WTC11 (cell line): ENCODE measurements at regions not wholly inside any gene's neighbourhood (a gene's known extent, or its start where the extent isn't known, plus 50 kb on each side); places are given as distances from the start of the nearest gene placed in this dataset.
A peak's percentile ranks its signal among the peaks of the same experiment; 100 is the strongest.

Experiments
- ATAC-seq: fragments of 200-7000 bp; cut with Tn5 transposase; 2 replicates; pipeline ENCODE4 v1.10.0; 2021; ENCODE audit warnings: mild to moderate bottlenecking, moderate library complexity
- CTCF ChIA-PET: fragments of 300-600 bp; sonication (Branson Sonifier 250); formaldehyde crosslinking; loops from one replicate; lab custom pipeline; 2021; ENCODE audit warnings: antibody characterized with exemption; lab: Charles Lee
- POLR2A ChIA-PET: fragments of 350-600 bp; sonication (Branson Sonifier 250); formaldehyde crosslinking; loops from one replicate; lab custom pipeline; 2021; ENCODE audit warnings: antibody characterized with exemption; lab: Charles Lee
- DNase-seq: peaks from one replicate; pipeline ENCODE4 v3.0.0; 2021; ENCODE audit warnings: low spot score
- H3K27ac Mint-ChIP-seq: 2 replicates; pipeline ENCODE4 v1.8.0; 2021; ENCODE audit warnings: mixed read lengths
- H3K27me3 Mint-ChIP-seq: 2 replicates; pipeline ENCODE4 v1.8.0; 2021; ENCODE audit warnings: low read depth, mild to moderate bottlenecking, moderate library complexity, mixed read lengths
- H3K36me3 Mint-ChIP-seq: 2 replicates; pipeline ENCODE4 v1.8.0; 2021; ENCODE audit warnings: mixed read lengths
- H3K4me1 Mint-ChIP-seq: 2 replicates; pipeline ENCODE4 v1.8.0; 2022; ENCODE audit warnings: mixed read lengths
- H3K4me3 Mint-ChIP-seq: 2 replicates; pipeline ENCODE4 v1.8.0; 2021; ENCODE audit warnings: mild to moderate bottlenecking, moderate library complexity, mixed read lengths
- H3K9me3 Mint-ChIP-seq: 2 replicates; pipeline ENCODE4 v1.8.0; 2021; ENCODE audit warnings: mixed read lengths
- FOXP1 ChIP-seq: sonication (generic); formaldehyde crosslinking; IDR thresholded peaks from 2 replicates; pipeline ENCODE4 v1.8.0; 2022; ENCODE audit warnings: missing genetic modification reagents, mild to moderate bottlenecking, moderate library complexity, borderline replicate concordance
- HMGA2 ChIP-seq: fragments of 250-450 bp; sonication (Bioruptor Pico); IDR thresholded peaks from 2 replicates; pipeline ENCODE4 v1.4.0; 2021; ENCODE audit warnings: mild to moderate bottlenecking, moderate library complexity
- NFYB ChIP-seq: sonication (generic); formaldehyde crosslinking; conservative IDR thresholded peaks from 2 replicates; pipeline ENCODE4 v1.8.0; 2022; ENCODE audit warnings: low read depth, missing genetic modification reagents
- NR1H2 ChIP-seq: sonication (generic); formaldehyde crosslinking; IDR thresholded peaks from 2 replicates; pipeline ENCODE4 v1.9.0; 2021; ENCODE audit warnings: mild to moderate bottlenecking, moderate library complexity, missing genetic modification reagents
- TEAD4 ChIP-seq: sonication (generic); formaldehyde crosslinking; IDR thresholded peaks from 2 replicates; pipeline ENCODE4 v1.8.0; 2022; ENCODE audit warnings: mild to moderate bottlenecking, missing genetic modification reagents
- ZNF138 ChIP-seq: sonication (generic); formaldehyde crosslinking; conservative IDR thresholded peaks from 2 replicates; pipeline ENCODE4 v1.8.1; 2022; ENCODE audit warnings: mild to moderate bottlenecking, moderate library complexity, missing genetic modification reagents
- ZNF219 ChIP-seq: sonication (generic); formaldehyde crosslinking; IDR thresholded peaks from 2 replicates; pipeline ENCODE4 v1.8.0; 2023; ENCODE audit warnings: missing genetic modification reagents, mild to moderate bottlenecking, borderline replicate concordance
- ZNF263 ChIP-seq: sonication (generic); formaldehyde crosslinking; IDR thresholded peaks from 2 replicates; pipeline ENCODE4 v1.8.1; 2022; ENCODE audit warnings: low read depth, mild to moderate bottlenecking, moderate library complexity, missing genetic modification reagents
- ZNF671 ChIP-seq: fragments of 250-450 bp; sonication (Bioruptor Pico); IDR thresholded peaks from 2 replicates; pipeline ENCODE4 v1.8.0; 2021; ENCODE audit warnings: mild to moderate bottlenecking
- TF ChIP-seq, protein P1 (sequence below): sonication (generic); formaldehyde crosslinking; conservative IDR thresholded peaks from 2 replicates; pipeline ENCODE4 v1.8.1; 2022; ENCODE audit warnings: mild to moderate bottlenecking, missing genetic modification reagents
- TF ChIP-seq, protein P2 (sequence below): sonication (generic); formaldehyde crosslinking; IDR thresholded peaks from 2 replicates; pipeline ENCODE4 v1.8.0; 2022; ENCODE audit warnings: mild to moderate bottlenecking, missing genetic modification reagents
- TF ChIP-seq, protein P3 (sequence below): sonication (generic); formaldehyde crosslinking; IDR thresholded peaks from 2 replicates; pipeline ENCODE4 v1.8.0; 2023; ENCODE audit warnings: missing genetic modification reagents
- TF ChIP-seq, protein P4 (sequence below): sonication (generic); formaldehyde crosslinking; IDR thresholded peaks from 2 replicates; pipeline ENCODE4 v1.8.0; 2022; ENCODE audit warnings: mild to moderate bottlenecking, missing genetic modification reagents
- TF ChIP-seq, protein P5 (sequence below): fragments of 250-450 bp; sonication (Bioruptor Pico); IDR thresholded peaks from 2 replicates; pipeline ENCODE4 v1.9.0; 2021; ENCODE audit warnings: moderate library complexity, mild to moderate bottlenecking, inconsistent platforms, borderline replicate concordance

DNA sequence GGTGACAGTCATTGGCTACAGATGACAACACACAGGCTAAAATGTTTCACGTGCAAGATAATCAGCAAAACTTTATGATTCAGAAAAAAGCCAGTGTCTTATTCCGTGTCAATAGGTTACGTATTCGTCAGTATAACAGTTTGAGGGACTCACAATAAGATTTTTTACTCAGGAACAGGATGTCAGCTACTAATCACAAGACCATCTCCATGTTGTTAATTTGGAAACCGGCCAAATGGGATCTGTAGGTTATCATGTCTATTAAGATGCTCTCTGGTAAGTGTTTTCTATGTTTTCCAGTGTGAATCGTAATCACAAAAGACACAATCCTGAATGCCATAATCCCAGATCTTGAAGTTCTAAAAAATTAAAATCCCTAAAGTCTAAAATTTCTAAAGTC is 197.3 kb downstream of the ETV1 start:
- Mint-ChIP-seq H3K27ac (no peak overlapping the region), H3K9me3 (no peaks in the 10 kb centered on the region), H3K4me1 (peaks cover 6% of the 10 kb centered on the region), H3K4me3 (no peak overlapping the region), H3K27me3 (no peaks in the 10 kb centered on the region), H3K36me3 (peaks cover 8% of the 10 kb centered on the region)
- no peak for TF ChIP-seq ZNF219 (CRISPR knock-in tag)
- TF ChIP-seq, protein P1, sequence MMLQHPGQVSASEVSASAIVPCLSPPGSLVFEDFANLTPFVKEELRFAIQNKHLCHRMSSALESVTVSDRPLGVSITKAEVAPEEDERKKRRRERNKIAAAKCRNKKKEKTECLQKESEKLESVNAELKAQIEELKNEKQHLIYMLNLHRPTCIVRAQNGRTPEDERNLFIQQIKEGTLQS (CRISPR knock-in tag): no peak
- no peak for TF ChIP-seq HMGA2 (CRISPR knock-in tag)
- ChIA-PET CTCF (no interaction called here), POLR2A (no interaction called here)
- no peak for ATAC-seq
- no peak for DNase-seq

DNA sequence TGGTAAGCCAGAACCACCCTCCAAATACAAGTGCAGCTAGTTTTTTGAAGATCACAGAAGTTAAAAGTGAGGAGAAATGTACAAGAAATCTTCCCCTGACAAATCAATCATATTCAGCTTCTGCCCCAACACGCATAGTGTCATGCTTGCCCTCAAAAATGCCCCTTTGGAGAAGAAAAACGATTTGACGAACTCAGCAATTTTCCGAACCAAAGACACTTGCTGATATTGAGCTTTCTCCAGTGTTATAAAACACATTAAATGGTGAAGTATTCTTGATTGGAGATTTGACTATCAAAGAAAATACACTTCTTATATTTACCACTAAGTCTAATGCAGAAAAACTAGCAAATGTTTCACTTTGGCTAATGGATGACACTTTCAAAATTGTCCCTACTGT is 195.5 kb downstream of the ETV1 start:
- peaks cover 8% of the 10 kb centered on the region for H3K36me3 Mint-ChIP-seq
- CTCF ChIA-PET: no interaction called here
- no peaks in the 10 kb centered on the region for H3K27me3 Mint-ChIP-seq
- no peak for ATAC-seq
- no peak overlapping the region for H3K27ac Mint-ChIP-seq
- no peak for DNase-seq
- H3K4me1 Mint-ChIP-seq: peaks cover 19% of the 10 kb centered on the region
- POLR2A ChIA-PET: no interaction called here
- H3K9me3 Mint-ChIP-seq: no peaks in the 10 kb centered on the region
- no peak overlapping the region for H3K4me3 Mint-ChIP-seq
- TF ChIP-seq TEAD4 (CRISPR knock-in tag) (no peak), ZNF138 (no peak), NR1H2 (CRISPR knock-in tag) (no peak), ZNF263 (CRISPR knock-in tag) (no peak), NFYB (CRISPR knock-in tag) (no peak), FOXP1 (CRISPR knock-in tag) (no peak)

DNA sequence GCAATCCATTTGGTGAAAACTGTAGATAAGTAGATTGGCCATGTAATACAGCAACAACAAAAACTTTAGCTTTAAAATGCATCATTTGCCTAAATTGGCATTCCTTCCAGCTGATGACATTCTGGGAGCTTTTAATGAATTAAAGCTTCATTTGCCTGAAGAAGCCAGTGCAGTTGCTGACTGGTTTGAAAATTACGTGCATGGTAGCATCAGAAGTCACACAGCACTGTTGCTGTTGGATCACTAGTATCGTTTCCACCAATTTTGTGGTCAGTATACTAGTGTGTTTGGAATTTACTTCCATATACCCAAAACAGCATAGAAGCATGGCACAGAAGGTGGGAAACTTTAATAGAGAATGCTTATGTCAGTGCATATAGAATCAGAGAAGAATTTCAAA is 194.9 kb downstream of the ETV1 start:
- Mint-ChIP-seq H3K27ac (no peak overlapping the region), H3K27me3 (no peaks in the 10 kb centered on the region), H3K4me3 (no peak overlapping the region)
- POLR2A ChIA-PET: no interaction called here
- ATAC-seq: no peak
- no peak for DNase-seq
- TF ChIP-seq, protein P2, sequence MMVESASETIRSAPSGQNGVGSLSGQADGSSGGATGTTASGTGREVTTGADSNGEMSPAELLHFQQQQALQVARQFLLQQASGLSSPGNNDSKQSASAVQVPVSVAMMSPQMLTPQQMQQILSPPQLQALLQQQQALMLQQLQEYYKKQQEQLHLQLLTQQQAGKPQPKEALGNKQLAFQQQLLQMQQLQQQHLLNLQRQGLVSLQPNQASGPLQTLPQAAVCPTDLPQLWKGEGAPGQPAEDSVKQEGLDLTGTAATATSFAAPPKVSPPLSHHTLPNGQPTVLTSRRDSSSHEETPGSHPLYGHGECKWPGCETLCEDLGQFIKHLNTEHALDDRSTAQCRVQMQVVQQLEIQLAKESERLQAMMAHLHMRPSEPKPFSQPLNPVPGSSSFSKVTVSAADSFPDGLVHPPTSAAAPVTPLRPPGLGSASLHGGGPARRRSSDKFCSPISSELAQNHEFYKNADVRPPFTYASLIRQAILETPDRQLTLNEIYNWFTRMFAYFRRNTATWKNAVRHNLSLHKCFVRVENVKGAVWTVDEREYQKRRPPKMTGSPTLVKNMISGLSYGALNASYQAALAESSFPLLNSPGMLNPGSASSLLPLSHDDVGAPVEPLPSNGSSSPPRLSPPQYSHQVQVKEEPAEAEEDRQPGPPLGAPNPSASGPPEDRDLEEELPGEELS: no peak
- TF ChIP-seq, all 79 proteins: peak for 0
- H3K9me3 Mint-ChIP-seq: no peaks in the 10 kb centered on the region
- peaks cover 22% of the 10 kb centered on the region for H3K4me1 Mint-ChIP-seq
- CTCF ChIA-PET: no interaction called here
- H3K36me3 Mint-ChIP-seq: peaks cover 8% of the 10 kb centered on the region

DNA sequence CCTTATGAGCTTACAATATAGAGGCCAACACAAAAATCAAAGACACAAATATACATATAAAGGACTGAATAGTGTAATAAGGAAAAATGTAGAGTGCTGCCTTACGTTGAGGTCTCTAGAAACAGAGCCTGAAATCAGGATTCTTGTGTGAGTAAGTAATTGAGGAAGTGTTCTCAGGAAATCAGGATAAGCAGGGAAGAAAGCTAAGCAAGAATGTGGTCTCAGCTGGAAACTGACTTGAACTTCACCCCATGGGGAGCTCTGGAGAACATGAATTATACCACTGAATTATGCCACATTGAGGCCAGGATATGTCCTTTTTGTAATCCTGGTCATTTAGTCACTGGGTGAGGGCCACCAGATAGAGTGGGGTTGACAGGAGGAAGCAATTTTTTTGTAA is 191.9 kb downstream of the ETV1 start:
- no peak overlapping the region for H3K4me3 Mint-ChIP-seq
- H3K4me1 Mint-ChIP-seq: peaks cover 38% of the 10 kb centered on the region
- ChIA-PET CTCF (no interaction called here), POLR2A (interaction anchor here (0.8 kb wide), 1 partner anchor 193 kb away, joined by 3 read pairs; no protein-coding TSS in a partner anchor)
- DNase-seq (no peak), ATAC-seq (peak; percentile 68)
- no peaks in the 10 kb centered on the region for H3K27me3 Mint-ChIP-seq
- no peaks in the 10 kb centered on the region for H3K9me3 Mint-ChIP-seq
- peak overlapping the region; percentile 66 for H3K27ac Mint-ChIP-seq
- TF ChIP-seq, protein P3, sequence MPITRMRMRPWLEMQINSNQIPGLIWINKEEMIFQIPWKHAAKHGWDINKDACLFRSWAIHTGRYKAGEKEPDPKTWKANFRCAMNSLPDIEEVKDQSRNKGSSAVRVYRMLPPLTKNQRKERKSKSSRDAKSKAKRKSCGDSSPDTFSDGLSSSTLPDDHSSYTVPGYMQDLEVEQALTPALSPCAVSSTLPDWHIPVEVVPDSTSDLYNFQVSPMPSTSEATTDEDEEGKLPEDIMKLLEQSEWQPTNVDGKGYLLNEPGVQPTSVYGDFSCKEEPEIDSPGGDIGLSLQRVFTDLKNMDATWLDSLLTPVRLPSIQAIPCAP: no peak
- TF ChIP-seq ZNF219 (CRISPR knock-in tag) (no peak), NR1H2 (CRISPR knock-in tag) (no peak), ZNF671 (no peak)
- TF ChIP-seq, protein P4, sequence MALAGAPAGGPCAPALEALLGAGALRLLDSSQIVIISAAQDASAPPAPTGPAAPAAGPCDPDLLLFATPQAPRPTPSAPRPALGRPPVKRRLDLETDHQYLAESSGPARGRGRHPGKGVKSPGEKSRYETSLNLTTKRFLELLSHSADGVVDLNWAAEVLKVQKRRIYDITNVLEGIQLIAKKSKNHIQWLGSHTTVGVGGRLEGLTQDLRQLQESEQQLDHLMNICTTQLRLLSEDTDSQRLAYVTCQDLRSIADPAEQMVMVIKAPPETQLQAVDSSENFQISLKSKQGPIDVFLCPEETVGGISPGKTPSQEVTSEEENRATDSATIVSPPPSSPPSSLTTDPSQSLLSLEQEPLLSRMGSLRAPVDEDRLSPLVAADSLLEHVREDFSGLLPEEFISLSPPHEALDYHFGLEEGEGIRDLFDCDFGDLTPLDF (CRISPR knock-in tag): no peak
- TF ChIP-seq, protein P5, sequence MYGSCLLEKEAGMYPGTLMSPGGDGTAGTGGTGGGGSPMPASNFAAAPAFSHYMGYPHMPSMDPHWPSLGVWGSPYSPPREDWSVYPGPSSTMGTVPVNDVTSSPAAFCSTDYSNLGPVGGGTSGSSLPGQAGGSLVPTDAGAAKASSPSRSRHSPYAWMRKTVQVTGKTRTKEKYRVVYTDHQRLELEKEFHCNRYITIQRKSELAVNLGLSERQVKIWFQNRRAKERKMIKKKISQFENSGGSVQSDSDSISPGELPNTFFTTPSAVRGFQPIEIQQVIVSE (CRISPR knock-in tag): no peak
- H3K36me3 Mint-ChIP-seq: peaks cover 8% of the 10 kb centered on the region
